Astrocyte of the spinal cord (primary cell): ENCODE measurements at regions not wholly inside any gene's neighbourhood (a gene's known extent, or its start where the extent isn't known, plus 50 kb on each side); places are given as distances from the start of the nearest gene placed in this dataset.

Source experiments
- DNase-seq: peaks from one replicate; pipeline ENCODE4 v3.0.0; 2011; ENCODE audit warnings: low read depth, low spot score
- H3K4me3 ChIP-seq: 2 replicates; pipeline ENCODE4 v1.5.1; 2011; ENCODE audit warnings: low read depth, mild to moderate bottlenecking, low read length, moderate library complexity
- CTCF ChIP-seq: IDR thresholded peaks from 2 replicates; pipeline ENCODE4 v1.5.1; 2012; ENCODE audit warnings: low read depth, mild to moderate bottlenecking, low read length, inconsistent platforms
- in situ Hi-C: cut with HindIII; loops from 2 replicates; pipeline ENCODE4 v1.10.0; 2017; ENCODE audit warnings: low sequenced_read_pairs

- TF ChIP-seq CTCF = no peak
- H3K4me3 ChIP-seq = no peak overlapping the region
- no peak for DNase-seq
- in situ Hi-C loops = no loop called here
Observed at GRCh38 chr10:84695902-84696301, 367.5 kb downstream of the CCSER2 start.

GRCh38 chr10:84696610-84697009 lies 368.2 kb downstream of the CCSER2 start:
- no peak overlapping the region for H3K4me3 ChIP-seq
- TF ChIP-seq CTCF = no peak
- in situ Hi-C loops = no loop called here
- no peak for DNase-seq

- no peak for TF ChIP-seq CTCF
- no peak for DNase-seq
- in situ Hi-C loops = no loop called here
- no peak overlapping the region for H3K4me3 ChIP-seq
Observed at GRCh38 chr10:84698989-84699388, 370.6 kb downstream of the CCSER2 start.

GRCh38 chr10:84700668-84701369 lies 372.4 kb downstream of the CCSER2 start:
- in situ Hi-C loops = no loop called here
- no peak overlapping the region for H3K4me3 ChIP-seq
- no peak for DNase-seq

GRCh38 chr10:84701370-84701720 lies 373.0 kb downstream of the CCSER2 start:
- in situ Hi-C loops = no loop called here
- DNase-seq = no peak
- H3K4me3 ChIP-seq = no peak overlapping the region
- TF ChIP-seq CTCF = no peak

More at GRCh38 chr10:84700668-84701369, 372.4 kb downstream of the CCSER2 start:
- no peak for TF ChIP-seq CTCF

GRCh38 chr10:84704101-84704500 lies 375.7 kb downstream of the CCSER2 start:
- no peak overlapping the region for H3K4me3 ChIP-seq
- no peak for DNase-seq
- TF ChIP-seq CTCF = no peak
- in situ Hi-C loops = no loop called here
